GM12878 (cell line): ENCODE measurements at regions not wholly inside any gene's neighbourhood (a gene's known extent, or its start where the extent isn't known, plus 50 kb on each side); places are given as distances from the start of the nearest gene placed in this dataset.

Experiments used
- ATAC-seq: fragments of 200-7000 bp; cut with Tn5 transposase; 3 replicates; pipeline ENCODE4 v1.9.1; 2020; ENCODE audit warnings: mild to moderate bottlenecking, moderate library complexity
- BruUV-seq: library from RNA; stranded (reverse); fragments of 400-500 nt; replicated peaks from 2 replicates; lab custom pipeline; 2021; lab: Mats Ljungman, UMichigan
- CTCF ChIA-PET: fragments of 300-600 bp; sonication (Branson Sonifier 250); formaldehyde crosslinking; extraction: SDS; loops from one replicate; lab custom pipeline; 2021; ENCODE audit warnings: inconsistent platforms; lab: Yijun Ruan, JAX
- POLR2A ChIA-PET: fragments of 350-600 bp; formaldehyde crosslinking; extraction: SDS; loops from one replicate; lab custom pipeline; 2021; ENCODE audit warnings: inconsistent platforms; lab: Charles Lee
- RAD21 ChIA-PET: fragments of 300-600 bp; sonication (Branson Sonifier 250); formaldehyde crosslinking; loops from one replicate; lab custom pipeline; 2023; ENCODE audit warnings: antibody characterized with exemption; ENCODE audit not compliant: unreplicated experiment; lab: Charles Lee
- SMC1A ChIA-PET: fragments of 300-600 bp; sonication (Branson Sonifier 250); formaldehyde crosslinking; loops from one replicate; lab custom pipeline; 2023; ENCODE audit not compliant: unreplicated experiment, uncharacterized antibody; lab: Charles Lee
- DNase-seq: peaks from one replicate; pipeline ENCODE4 v3.0.0-alpha.2; 2011; ENCODE audit warnings: low read depth, low spot score
- FAIRE-seq: peaks from 3 replicates; lab custom pipeline; 2011; peaks lifted over from hg19 to GRCh38; lab: Jason Lieb, UNC
- H2AFZ ChIP-seq: 2 replicates; pipeline ENCODE4 v1.6.0; 2011; ENCODE audit warnings: low read depth, low read length, control low read depth; ENCODE audit not compliant: control insufficient read depth
- H3K27ac ChIP-seq: 2 replicates; pipeline ENCODE4 v1.5.1; 2011; ENCODE audit warnings: control low read depth; ENCODE audit not compliant: control insufficient read depth, insufficient read depth
- H3K27me3 ChIP-seq, 2 experiments: replicated peaks in 1 of 2; 2 replicates each; pipeline versions ENCODE4 v1.6.0 to v1.6.1; 2011; ENCODE audit warnings: low read length in 1 of 2; ENCODE audit not compliant: control insufficient read depth in 2 of 2, insufficient read depth in 2 of 2
- H3K36me3 ChIP-seq, 2 experiments: 2 replicates each; pipeline ENCODE4 v1.5.1; 2011; ENCODE audit warnings: low read length in 1 of 2; ENCODE audit not compliant: control insufficient read depth in 2 of 2, insufficient read depth in 2 of 2
- H3K4me1 ChIP-seq: 2 replicates; pipeline ENCODE4 v1.6.1; 2011; ENCODE audit warnings: mild to moderate bottlenecking, low read length, moderate library complexity, mixed read lengths; ENCODE audit not compliant: control insufficient read depth, insufficient read depth
- H3K4me2 ChIP-seq: 2 replicates; pipeline ENCODE4 v1.6.0; 2011; ENCODE audit warnings: control low read depth; ENCODE audit not compliant: control insufficient read depth, insufficient read depth
- H3K4me3 ChIP-seq: fragments of 200-600 bp; sonication (generic); 2 replicates; pipeline ENCODE4 v1.5.1; 2016
- H3K79me2 ChIP-seq: 2 replicates; pipeline ENCODE4 v1.6.0; 2011; ENCODE audit warnings: low read length; ENCODE audit not compliant: control insufficient read depth, insufficient read depth
- H3K9ac ChIP-seq: 2 replicates; pipeline ENCODE4 v1.8.0; 2011; ENCODE audit warnings: low read length, control low read depth, mixed read lengths; ENCODE audit not compliant: control insufficient read depth, insufficient read depth
- H3K9me3 ChIP-seq: replicated peaks from 3 replicates; pipeline ENCODE4 v1.5.1; 2011; ENCODE audit warnings: mild to moderate bottlenecking, low read length; ENCODE audit not compliant: control insufficient read depth, insufficient read depth
- H4K20me1 ChIP-seq: 2 replicates; pipeline ENCODE4 v1.6.0; 2011; ENCODE audit not compliant: control insufficient read depth, insufficient read depth
- ETV6 ChIP-seq, 2 experiments: fragments of 450-650 bp in 1 of 2; IDR thresholded peaks in 1 of 2; conservative IDR thresholded peaks in 1 of 2; 2 replicates each; pipeline ENCODE4 v1.6.1; 2014; ENCODE audit warnings: antibody characterized with exemption in 1 of 2, borderline replicate concordance in 1 of 2, low read depth in 1 of 2, mild to moderate bottlenecking in 1 of 2, moderate library complexity in 1 of 2
- EZH2 ChIP-seq: IDR thresholded peaks from 2 replicates; pipeline ENCODE4 v1.6.1; 2012; ENCODE audit warnings: low read depth, mild to moderate bottlenecking, control low read depth, inconsistent platforms, low read length, borderline replicate concordance; ENCODE audit not compliant: control insufficient read depth
- MAX ChIP-seq: IDR thresholded peaks from 2 replicates; pipeline ENCODE4 v1.6.1; 2012; ENCODE audit warnings: low read depth, low read length, improper control_type of control experiment
- MYB ChIP-seq: fragments of 150-350 bp; IDR thresholded peaks from 2 replicates; pipeline ENCODE4 v1.6.1; 2014; ENCODE audit warnings: mild to moderate bottlenecking, low read depth, low read length, borderline replicate concordance
- NR2F1 ChIP-seq: fragments of 450-650 bp; conservative IDR thresholded peaks from 2 replicates; pipeline ENCODE4 v1.6.1; 2017; ENCODE audit warnings: mild to moderate bottlenecking
- POLR2AphosphoS2 ChIP-seq: IDR thresholded peaks from 2 replicates; pipeline ENCODE4 v1.6.1; 2011; ENCODE audit warnings: low read depth, mild to moderate bottlenecking, low read length, improper control_type of control experiment, moderate library complexity
- RAD51 ChIP-seq: fragments of 450-650 bp; IDR thresholded peaks from 2 replicates; pipeline ENCODE4 v1.6.1; 2016; ENCODE audit warnings: moderate library complexity, mild to moderate bottlenecking, inconsistent platforms
- SIX5 ChIP-seq: IDR thresholded peaks from 2 replicates; pipeline ENCODE4 v1.6.1; 2011; ENCODE audit warnings: mild to moderate bottlenecking, low read depth, low read length, moderate library complexity; ENCODE audit not compliant: severe bottlenecking
- ZZZ3 ChIP-seq: IDR thresholded peaks from 2 replicates; pipeline ENCODE4 v1.6.1; 2011; ENCODE audit warnings: low read depth; ENCODE audit not compliant: control insufficient read depth, insufficient read length
- WGBS: methylation state at CpG from one replicate; pipeline ENCODE4 v1.1.6; 2016; ENCODE audit warnings: low lambda C conversion rate; ENCODE audit not compliant: insufficient replicate concordance, insufficient coverage; ENCODE audit errors: missing lambda C conversion rate; 5-methylcytosine and 5-hydroxymethylcytosine counted together
- in situ Hi-C: fragments of 300-500 bp; cut with MboI; formaldehyde crosslinking; loops from 9 replicates; pipeline ENCODE4 v1.14.3; 2018; ENCODE audit warnings: mixed read lengths
- intact Hi-C: fragments of 100-400 bp; cut with micrococcal nuclease; formaldehyde crosslinking; loops from one replicate; pipeline ENCODE4 v1.14.2; 2022; ENCODE audit not compliant: unreplicated experiment

- intact Hi-C loops (no loop called here), in situ Hi-C loops (no loop called here)
- BruUV-seq, result no TSS peak
- H3K4me3 ChIP-seq, result no peak overlapping the region
- H3K79me2 ChIP-seq, result no peaks in the 10 kb centered on the region
- no peak for TF ChIP-seq RAD51
- TF ChIP-seq MYB, result no peak
- TF ChIP-seq ZZZ3, result no peak
- no peak for TF ChIP-seq MAX
- TF ChIP-seq EZH2, result no peak
- no peak for TF ChIP-seq POLR2AphosphoS2
- no peak for TF ChIP-seq SIX5
- no peak for TF ChIP-seq ETV6 (conservative IDR thresholded peaks at IDR 0.05 in 1 of 2, IDR thresholded peaks at IDR 0.05 in 1 of 2; ENCODE audit: borderline replicate concordance in 1 of 2, low read depth in 1 of 2)
- TF ChIP-seq NR2F1, result no peak
- CTCF ChIA-PET, result no interaction called here
- FAIRE-seq (no peak), DNase-seq (no peak), ATAC-seq (no peak)
- no peaks in the 10 kb centered on the region for H3K9me3 ChIP-seq
- POLR2A ChIA-PET, result interaction anchor here (0.6 kb wide), 1 partner anchor 530 kb away, joined by 4 read pairs; no protein-coding TSS in a partner anchor
- H2AFZ ChIP-seq, result no peak overlapping the region
- no peaks in the 10 kb centered on the region for H3K27me3 ChIP-seq
- H3K36me3 ChIP-seq, result no peaks in the 10 kb centered on the region
- H3K9ac ChIP-seq, result no peak overlapping the region
- no peaks in the 10 kb centered on the region for H3K4me1 ChIP-seq
- SMC1A ChIA-PET, result no interaction called here
- H3K4me2 ChIP-seq, result no peak overlapping the region
- no peaks in the 10 kb centered on the region for H4K20me1 ChIP-seq
- H3K27ac ChIP-seq, result no peak overlapping the region
- 0% methylated on average over 1 of the region's 1 CpG for WGBS
- RAD21 ChIA-PET, result no interaction called here
Measured at GRCh38 chr4:115655626-115656025, 542.2 kb upstream of the NDST4 start.
